ENCODE measurements at regions not wholly inside any gene's neighbourhood (a gene's known extent, or its start where the extent isn't known, plus 50 kb on each side); places are given as distances from the start of the nearest gene placed in this dataset.
"Not testable (repeated sequence)": the region's sequence is repeated elsewhere in the genome, so short reads cannot be mapped to it uniquely, and the experiment has no call there.

DNA sequence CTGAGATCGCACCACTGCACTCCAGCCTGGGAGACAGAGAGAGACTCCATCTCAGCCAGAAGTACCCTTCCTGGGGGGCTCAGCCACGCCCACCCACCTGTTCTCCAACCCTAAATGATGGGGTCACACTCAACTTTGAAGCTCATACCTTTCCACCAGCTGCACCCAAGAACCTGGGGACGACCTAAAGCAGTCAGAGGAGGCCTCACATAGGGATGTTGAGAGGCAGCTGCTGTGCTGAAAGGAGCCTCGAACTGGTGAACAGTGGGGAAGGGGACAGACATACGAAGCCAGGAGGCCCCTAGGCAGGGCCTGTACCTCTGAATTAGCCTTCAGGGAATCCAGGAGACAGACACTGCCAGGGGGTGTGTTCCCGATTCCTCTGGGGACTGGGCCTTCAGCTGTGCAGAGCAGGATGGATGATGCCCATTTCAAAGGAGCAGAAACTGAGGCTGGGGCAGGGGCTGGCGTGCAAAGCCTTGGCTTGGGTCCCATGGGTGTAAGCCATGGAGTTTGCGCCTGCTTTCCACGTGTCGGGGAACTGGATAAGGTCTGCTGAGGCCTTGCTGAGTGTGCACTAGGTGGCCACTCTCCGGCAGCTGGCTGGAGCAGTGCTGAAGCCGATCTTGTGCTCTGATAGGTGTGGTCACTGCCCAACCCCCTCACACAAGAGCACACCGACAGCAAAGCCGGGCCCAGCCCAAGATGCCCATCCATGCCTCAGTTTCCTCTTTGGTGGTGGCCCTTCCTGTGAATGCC is 130.8 kb downstream of the CPZ start:
- in situ Hi-C loops (cut with HindIII; ENCODE audit: low sequenced_read_pairs), result loop anchor here (10.0 kb wide), 1 partner anchor 49 kb away; no protein-coding TSS in a partner anchor

DNA sequence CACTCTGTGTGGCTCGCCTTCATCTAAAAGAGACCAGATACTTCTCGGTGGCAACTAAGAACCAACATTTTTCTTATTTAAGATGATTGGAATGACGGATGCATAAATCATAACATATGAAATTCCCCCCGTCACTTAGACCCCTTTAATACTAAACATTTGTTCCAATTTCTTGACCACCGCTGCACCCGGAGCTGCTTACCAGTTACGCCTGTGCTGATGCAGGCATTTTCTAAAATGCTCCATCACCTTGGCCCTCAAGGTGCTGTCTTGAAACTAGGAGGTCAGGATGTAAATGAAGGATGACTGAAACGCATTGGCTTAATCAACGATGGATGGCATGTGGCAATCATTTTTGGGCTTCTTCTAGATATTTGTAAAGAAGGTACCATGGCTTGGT is 130.0 kb downstream of the CPZ start:
- in situ Hi-C loops (cut with HindIII; ENCODE audit: low sequenced_read_pairs), result loop anchor here (10.0 kb wide), 1 partner anchor 48 kb away; no protein-coding TSS in a partner anchor

DNA sequence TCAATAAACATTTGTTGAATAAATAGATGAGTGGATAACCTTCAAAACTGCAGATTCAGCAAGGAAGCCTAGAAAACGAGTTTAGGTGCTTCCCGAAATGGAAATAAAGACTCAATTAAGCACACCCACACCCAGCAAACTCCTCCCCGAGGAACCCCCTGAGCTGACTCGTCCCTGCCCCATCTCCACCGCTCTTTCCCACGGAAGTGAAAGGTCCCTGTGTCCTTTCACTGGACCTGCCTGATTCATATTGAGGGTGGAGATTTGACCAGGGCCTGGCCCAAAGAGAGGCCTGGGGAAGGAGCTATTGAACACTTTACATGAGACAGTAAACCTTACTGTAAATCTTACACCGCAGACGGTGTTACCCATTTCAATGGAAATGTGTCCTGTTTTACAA is 129.1 kb downstream of the CPZ start:
- in situ Hi-C loops (cut with HindIII; ENCODE audit: low sequenced_read_pairs), result loop anchor here (10.0 kb wide), 1 partner anchor 47 kb away; no protein-coding TSS in a partner anchor

DNA sequence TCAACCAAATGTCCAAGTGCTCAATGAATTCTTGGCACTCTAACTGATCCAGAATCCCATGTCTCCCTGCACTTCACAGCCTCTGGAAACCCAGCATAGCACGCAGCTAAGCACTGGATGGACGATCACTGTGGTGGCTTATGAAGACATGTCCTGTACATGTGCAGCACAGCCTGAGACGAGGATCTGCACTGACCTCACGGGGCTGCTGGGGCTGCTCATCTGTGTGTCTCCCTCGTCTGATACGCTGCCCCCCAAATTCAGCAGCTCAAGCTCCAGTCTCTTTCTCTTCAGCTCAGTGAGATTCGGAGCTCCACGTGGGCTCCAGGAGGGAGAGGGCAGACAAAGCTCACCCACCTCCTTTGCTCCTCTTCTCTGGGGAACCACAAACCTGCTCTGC is 126.9 kb downstream of the CPZ start:
- in situ Hi-C loops (cut with HindIII; ENCODE audit: low sequenced_read_pairs), result no loop called here

DNA sequence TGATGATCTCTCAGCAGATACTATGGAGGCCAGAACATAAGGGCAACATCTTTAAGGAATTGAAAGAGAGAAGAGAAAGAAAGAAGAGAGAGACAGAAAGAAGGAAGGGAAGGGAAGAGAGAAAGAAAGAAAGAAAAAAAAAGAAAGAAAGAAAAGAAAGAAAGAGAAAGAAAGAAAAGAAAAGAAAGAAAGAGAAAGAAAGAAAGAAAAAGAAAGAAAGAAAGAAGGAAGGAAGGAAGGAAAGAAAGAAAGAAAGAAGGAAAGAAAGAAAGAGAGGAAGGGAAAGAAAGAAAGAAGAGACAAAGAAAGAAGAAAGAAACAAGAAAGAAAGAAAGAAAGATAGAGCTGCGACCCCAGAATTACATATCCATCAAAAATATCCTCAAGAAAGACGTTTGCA is 124.9 kb downstream of the CPZ start:
- in situ Hi-C loops (cut with HindIII; ENCODE audit: low sequenced_read_pairs), result not testable (repeated sequence)

DNA sequence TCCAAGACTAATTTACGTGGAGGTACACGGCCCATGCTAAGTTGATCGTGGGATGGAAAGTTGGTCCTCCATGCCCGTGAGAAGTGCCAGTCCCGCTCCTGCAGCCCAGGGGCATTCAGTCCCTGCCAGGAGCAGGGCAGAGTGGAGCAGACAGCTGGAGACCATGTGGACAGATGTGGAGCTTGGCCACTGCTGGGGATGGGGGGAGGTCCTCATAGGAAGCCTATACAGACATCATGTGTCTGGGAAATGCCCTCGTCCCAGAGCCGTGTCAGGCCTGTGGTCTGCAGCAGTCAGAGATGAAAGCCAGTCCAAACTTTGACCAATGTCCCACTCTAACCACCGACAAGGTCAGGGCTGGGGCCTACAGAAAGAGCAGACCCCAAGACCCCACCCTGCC is 118.4 kb downstream of the CPZ start:
- in situ Hi-C loops (cut with HindIII; ENCODE audit: low sequenced_read_pairs), result no loop called here

DNA sequence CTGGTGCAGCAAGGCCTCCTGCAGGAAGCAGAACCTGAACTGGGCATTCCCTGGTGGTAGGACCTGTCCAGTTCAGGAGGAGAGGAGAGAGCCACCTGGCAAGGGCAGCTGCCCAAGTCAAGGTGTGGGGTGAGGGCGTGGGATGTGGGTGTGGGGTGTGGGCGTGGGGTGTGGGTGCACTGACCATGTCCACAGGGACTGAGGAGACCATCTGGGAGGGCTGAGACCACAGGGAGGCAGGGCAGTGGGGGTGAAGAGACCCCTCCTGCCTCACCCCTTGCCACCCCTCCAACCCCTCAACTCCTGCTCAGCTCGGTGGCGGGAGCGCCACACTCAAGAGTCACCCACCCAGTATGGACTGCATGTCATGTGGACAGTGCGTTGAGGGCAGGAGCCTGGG is 117.9 kb downstream of the CPZ start:
- in situ Hi-C loops (cut with HindIII; ENCODE audit: low sequenced_read_pairs), result no loop called here

DNA sequence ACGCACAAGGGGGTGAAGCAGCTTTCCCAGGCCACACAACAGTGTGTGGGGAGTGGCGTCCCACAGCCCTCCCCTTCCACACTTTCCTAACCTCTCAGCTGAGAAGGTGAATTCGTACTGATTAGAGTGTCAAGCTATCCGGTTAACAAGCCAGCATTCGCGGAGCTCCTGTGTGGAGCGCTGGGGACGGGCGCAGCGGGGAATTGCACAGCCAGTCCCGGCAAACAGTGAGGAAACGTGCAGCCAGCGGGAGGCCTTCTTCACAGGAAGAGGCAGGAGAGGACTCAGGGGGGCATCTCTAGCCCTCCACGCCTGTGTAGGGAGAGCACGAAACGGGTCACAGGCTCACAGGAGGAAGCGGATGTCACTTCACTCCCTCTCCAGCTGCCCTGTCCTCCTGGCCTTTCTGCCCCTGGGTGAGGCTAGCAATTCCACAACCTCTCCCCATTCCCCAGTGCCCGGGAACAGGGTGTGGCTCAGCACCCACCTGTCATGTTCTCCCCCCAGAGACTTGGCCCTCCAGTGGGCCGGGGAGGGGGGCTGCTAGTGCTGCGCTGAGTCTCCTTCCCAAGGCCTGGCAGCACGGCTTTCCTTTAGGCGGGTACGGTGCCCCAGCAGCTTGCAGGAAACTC is 117.3 kb downstream of the CPZ start:
- in situ Hi-C loops (cut with HindIII; ENCODE audit: low sequenced_read_pairs), result no loop called here

DNA sequence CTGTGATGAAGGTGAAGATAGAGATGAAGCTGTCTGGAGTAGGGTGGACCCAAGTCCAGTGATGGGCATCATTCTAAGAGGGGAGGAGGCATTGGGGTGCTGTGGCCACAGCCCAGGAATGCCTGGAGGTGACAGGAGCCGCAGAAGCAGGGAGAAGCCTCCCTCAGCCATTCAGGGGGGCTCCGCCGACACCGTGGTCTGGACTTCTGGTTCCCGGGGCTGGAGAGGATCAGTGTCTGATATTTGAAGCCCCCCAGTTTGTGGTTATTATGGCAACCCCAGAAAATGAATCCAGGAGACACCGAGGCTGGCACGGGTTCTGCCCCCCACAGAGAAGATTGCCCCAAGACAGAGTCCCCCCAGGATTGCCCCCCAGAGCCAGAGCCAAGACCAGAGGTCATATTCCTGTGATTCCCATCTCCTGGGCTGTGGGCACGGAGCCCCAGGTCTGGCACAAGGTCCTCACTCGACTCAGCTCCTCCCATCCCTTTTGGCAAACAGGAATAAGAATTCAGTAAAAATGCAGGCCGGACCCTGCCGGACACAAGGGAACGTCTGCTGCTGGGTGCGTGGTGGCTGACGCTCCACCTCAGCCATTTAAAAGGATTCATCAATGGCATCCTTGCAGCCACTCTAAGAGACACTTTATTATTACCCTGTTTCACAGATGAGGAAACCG is 116.6 kb downstream of the CPZ start:
- in situ Hi-C loops (cut with HindIII; ENCODE audit: low sequenced_read_pairs), result no loop called here

DNA sequence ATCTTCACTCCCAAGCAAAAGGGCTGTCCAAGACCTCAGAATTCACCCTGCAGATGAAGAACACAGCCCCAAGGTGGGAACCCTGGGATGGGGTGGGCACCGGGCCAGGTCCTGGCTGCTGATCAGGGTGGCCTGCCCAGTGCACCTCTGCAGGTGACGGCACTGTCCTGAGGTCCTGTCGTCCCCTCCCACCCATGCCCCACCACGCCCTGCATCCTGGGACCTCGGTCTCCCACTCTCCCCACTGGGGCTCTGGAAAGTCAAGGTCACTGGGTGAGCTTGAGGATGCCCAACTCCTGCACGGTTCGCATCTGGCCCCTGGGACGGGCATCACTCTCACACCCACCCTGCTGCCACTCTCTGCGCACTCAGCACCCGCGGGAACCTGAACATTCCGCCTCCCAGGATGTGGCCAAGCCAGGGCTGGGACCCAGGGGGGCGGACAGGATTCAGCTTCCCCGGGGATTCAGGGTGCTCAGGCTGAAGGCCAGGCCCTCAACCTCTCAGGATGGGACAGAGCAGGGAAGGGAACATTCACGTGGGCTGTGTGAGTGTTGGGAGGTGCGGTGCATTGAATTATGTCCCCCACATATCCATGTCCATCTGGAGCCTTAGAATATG is 115.9 kb downstream of the CPZ start:
- in situ Hi-C loops (cut with HindIII; ENCODE audit: low sequenced_read_pairs), result no loop called here

DNA sequence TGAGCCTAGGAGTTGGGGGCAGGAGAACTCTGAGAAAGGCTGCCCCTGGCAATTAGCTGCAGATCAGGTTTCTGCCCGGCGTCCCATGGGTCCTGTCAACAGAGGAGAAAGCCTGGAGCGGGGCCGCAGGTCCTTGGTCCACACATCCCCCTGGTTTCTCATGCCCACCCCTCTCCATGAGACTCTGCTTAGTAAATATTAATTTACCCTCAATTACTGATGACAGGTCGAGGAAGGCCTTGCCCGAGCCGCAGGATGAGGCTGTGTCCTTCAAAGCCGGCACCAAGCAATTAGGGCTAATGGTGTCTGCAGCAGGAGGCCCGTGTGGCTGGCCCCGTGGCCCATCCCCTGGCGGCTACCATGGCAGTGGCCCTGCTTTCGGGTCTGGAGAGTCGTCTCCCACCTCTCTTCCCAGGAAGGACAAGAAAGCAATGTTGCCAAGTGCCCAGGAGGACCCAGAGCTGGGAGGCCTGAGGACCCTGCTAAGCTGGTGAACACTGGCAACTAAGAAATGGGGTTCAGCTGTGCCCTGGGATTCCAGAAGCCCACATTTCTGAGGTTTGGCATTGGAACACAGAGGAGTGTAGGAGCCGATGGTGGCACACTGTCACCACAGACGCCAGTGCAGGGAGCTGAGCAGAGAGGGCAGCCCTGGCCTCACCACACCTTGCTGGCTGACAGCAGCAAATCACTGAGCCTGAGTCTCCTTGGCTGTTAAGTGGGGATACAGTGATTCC is 114.6 kb downstream of the CPZ start:
- in situ Hi-C loops (cut with HindIII; ENCODE audit: low sequenced_read_pairs), result no loop called here

DNA sequence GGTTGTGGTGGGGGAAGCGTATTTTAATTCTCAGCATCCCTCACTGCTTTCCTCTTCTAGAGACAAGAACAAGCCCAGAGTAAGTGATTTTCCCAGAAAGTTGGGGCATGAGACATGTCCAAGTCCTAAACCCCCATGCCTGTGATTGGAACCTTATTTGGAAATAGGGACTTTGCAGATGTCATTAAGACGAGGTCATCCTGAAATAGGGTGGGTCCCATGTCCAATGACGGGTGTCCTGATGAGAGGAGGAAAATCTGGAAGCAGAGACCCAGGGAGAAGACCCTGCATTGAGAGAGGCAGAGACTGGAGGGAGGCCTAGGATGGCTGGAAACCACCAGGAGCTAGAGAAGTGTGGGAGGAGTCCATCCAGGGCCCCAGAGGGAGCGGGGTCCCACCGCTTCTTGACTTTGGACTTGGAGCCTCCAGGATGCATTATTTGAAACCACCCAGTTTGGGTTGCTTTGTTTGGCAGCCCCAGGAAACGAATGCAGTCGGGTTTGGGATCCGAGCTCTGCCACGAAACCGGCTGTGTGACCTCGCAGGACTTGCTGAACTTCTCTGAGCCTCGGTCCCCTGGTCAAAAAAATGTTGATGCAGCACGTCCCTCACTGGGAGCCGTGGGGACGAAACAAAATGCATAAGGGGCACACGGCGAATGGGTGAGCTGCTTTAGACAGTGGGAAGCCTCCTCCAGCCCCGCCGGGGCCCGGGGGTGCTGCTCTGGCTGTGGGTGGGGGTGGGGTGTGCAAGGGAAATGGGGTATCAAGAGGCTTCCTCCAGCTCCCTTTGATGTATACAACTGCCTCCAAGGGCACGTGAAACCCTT is 113.9 kb downstream of the CPZ start:
- in situ Hi-C loops (cut with HindIII; ENCODE audit: low sequenced_read_pairs), result no loop called here

DNA sequence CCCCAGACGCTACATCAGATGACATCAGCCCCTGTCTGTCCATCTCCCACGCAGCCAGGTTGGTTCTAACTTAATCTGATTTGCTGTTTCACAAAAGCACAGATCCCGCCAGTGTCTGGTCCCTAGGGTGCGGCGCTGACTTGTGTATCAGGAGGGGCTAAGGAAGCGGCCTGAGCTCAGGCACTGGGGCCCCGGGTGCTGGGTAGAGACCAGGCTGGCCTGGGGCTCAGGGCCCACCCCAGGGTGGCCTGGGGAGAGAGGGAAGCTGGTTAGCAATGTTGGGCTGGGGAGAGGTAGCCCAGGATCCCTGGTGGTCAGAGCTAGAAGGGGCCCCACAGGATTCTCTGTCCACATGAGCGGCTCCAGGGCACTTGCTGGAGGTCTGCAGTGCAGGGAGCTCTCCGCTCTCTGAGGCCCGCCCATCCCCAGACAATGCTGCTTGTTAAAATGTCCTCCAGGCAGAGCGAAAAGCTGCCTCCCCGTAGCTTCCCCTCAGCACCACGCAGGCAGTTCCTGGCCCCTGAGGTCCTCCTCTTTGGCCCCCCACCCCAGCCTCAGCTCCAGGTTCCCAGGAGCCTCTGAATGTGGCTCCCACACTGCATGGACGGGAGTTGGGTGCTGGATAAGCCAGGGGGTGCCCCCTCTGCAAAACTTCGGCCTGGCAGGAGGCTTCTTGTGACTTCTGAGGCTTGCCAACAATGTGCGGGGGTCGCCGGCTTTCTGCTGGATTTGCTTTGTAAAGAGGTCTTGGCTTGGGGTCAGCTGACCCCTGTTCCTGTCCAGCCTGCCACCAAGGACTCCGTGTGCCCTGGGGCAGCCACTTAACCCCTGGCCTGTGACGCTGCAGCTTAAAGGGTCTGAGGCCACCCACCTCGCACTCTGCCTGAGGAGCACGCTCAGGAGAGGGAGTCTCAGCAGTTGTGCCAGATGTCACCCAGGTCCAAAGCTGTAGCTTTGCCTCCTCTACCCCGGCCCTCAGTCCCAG is 112.9 kb downstream of the CPZ start:
- in situ Hi-C loops (cut with HindIII; ENCODE audit: low sequenced_read_pairs), result no loop called here

DNA sequence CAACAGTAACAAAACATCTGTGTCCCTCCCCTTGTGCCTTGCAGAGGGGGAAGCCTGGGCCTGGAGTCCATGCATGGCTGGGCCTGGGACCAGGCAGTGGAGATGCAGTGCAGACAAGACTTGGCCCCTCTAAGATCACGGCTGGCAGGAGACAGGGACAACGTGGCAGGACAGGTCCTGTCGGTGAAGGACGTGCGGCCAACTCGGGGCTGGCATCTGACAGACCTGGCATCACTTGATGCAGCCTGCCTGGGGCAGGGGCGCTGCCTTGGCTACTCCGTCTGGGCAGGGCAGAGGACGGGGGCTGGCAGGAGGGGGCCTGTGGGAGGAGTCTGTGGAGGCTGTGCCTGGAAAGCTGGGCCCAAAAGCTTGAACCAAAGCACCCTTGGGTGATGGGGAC is 112.1 kb downstream of the CPZ start:
- in situ Hi-C loops (cut with HindIII; ENCODE audit: low sequenced_read_pairs), result no loop called here

DNA sequence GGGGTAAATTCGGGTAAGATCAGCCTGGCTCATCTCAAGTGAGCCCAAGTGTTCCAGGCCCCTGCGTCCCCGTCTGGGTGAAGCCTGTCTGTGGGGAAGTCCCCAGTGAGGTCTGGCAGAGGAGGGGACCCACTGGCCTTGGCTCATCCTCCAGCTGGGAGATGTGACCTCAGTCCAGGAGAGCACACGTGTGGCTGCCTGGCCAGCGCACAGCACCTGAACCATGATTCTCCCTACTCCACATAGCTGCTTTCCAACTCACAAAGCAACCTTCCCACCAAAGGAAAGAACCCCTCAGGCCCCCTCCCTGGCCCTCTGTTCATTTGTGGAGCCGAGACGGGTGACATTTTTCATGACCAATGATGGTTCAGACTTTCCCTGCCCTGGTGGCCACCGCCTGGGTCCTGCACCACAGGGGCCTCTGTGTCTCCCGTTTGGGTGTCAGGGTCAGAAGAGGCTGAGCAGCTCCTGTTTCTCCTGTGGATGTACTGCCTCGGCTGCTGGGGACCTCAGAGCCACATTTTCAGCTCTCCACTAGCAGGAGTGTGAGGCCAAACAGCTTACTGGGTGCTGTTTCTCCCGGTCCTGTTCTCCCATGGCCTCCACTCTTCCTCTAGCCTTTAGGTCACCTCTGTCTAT is 111.4 kb downstream of the CPZ start:
- in situ Hi-C loops (cut with HindIII; ENCODE audit: low sequenced_read_pairs), result no loop called here

DNA sequence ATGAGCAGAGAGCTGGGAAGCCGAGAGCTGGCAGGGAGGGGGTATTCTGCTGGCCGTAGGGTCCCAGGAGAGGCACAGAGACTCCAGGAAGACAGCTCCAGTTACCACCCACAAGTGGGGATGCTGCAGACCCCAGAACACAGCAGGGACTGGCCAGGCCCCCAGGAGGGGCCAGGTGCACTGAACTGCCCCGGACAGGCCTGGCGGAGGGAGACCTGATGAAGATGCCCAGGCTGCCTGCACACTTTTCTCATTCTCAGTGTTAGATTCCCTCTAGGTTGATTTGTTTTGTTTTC is 110.8 kb downstream of the CPZ start:
- in situ Hi-C loops (cut with HindIII; ENCODE audit: low sequenced_read_pairs), result no loop called here

DNA sequence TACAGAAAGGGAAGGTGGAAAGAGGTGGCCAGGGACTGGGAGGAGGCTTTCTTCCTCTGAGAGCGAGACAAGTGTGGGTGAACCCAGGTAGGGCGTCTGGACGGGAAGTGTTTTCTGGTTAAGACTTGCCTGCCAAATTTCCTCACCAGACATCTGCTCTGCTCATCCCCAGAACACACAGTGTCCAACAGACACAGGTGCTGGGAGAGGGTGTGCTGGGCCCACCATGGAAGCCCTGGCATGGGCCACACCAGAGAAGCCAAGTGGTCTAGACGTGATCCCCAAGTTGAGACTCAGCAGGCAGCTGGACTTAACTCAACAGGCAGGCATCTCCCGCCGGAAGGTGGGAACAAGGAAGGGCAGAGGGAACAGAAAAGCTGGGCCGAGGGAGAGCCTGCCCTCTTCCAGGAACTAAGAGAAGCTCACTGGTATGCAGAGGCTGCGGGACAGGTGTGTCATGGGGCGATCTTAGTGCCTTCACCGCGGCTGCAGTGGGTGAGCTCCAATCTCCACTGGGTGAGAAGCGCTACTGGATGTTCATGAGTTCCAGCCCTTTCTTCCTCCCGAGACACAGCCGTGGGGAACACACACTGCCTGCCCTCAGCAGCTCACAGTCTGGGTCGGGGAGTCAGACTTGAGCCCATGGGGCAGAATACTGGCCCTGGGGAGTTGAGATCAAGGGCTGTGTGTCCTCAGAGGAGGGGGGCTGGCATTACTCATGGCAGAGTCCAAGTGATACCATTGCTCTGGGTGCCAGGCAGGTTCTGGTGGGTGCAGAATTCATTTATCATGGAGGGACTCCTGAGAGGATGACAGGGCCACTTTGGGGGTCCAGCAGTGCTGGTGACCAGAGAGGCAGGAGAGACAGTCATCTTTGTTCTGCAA is 110.2 kb downstream of the CPZ start:
- in situ Hi-C loops (cut with HindIII; ENCODE audit: low sequenced_read_pairs), result no loop called here

Data from DLD1 (cell line).